ENCODE measurements at regions not wholly inside any gene's neighbourhood (a gene's known extent, or its start where the extent isn't known, plus 50 kb on each side); places are given as distances from the start of the nearest gene placed in this dataset.
"Not testable (repeated sequence)": the region's sequence is repeated elsewhere in the genome, so short reads cannot be mapped to it uniquely, and the experiment has no call there.

DNA sequence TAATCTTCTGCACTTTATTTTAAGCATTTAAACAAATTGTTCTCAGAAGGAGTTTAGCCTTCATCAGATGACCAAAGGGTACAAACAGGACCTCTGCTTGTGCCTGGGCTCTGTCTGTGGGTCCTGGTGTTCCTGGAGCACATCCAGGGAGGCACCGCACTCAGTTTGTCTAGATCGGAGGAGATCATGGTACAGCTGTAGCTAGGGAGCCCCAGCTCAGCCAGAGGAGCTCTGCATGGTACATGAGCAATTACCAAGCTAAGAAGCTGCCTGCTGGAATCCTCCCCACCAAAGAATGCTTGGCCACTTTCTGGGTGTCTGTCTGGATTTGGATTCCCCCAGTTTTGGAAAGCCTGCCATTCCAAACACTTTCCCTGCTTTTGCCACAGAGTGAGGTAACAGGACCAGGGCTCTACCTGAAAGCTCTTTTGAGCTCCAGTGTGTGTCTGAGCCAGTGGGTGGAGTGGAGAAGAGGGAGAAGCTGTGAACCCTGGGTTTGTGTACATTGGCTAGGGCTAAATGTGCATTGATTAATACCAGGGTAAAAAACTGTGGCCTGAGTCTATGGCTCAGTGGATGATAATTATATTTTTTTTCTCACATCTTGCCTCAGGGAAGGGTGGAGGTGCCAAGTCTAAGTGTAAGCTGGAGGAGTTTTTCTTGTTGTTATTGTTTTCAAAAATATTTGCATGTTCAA is 163.7 kb upstream of the IGF1 start:
- DNase-seq (no peak), ATAC-seq (no peak)
- no peak overlapping the region for H3K4me3 ChIP-seq
- no peak overlapping the region for H3K27ac ChIP-seq
- intact Hi-C loops (cut with DNase I): no loop called here
- H3K27me3 ChIP-seq (ENCODE audit: low read depth): no peaks in the 10 kb centered on the region
- H3K36me3 ChIP-seq: no peaks in the 10 kb centered on the region
- no peak for TF ChIP-seq CTCF (IDR thresholded peaks at IDR 0.05)
- no peaks in the 10 kb centered on the region for H3K4me1 ChIP-seq
- no peaks in the 10 kb centered on the region for H3K9me3 ChIP-seq

- Histone ChIP-seq H3K9me3 (no peaks in the 10 kb centered on the region), H3K27me3 (ENCODE audit: low read depth) (no peaks in the 10 kb centered on the region), H3K4me3 (no peak overlapping the region), H3K4me1 (no peaks in the 10 kb centered on the region), H3K36me3 (no peaks in the 10 kb centered on the region), H3K27ac (no peak overlapping the region)
- ATAC-seq (no peak), DNase-seq (no peak)
- intact Hi-C loops (cut with DNase I): no loop called here
- TF ChIP-seq CTCF (IDR thresholded peaks at IDR 0.05): no peak
These were observed 161.8 kb upstream of the IGF1 start for GRCh38 chr12:102642199-102642598.

DNA sequence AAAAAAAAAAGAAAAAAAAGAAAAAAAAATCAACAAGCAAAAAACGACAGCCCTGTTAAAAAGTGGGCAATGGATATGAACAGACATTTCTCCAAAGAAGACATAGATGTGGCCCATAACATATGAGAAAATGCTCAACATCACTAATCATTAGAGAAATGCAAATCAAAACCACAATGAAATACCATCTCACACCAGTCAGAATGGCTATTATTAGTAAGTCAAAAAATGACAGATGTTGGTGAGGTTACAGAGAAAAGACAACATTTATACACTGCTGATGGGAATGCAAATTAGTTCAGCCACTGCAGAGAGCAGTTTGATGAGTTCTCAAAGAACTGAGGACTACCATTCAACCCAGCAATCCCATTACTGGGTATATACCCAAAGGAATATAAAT is 160.3 kb upstream of the IGF1 start:
- H3K4me3 ChIP-seq; H3K27ac ChIP-seq; H3K9me3 ChIP-seq; intact Hi-C loops (cut with DNase I); H3K36me3 ChIP-seq; H3K27me3 ChIP-seq (ENCODE audit: low read depth); DNase-seq; H3K4me1 ChIP-seq; ATAC-seq: not testable (repeated sequence)

DNA sequence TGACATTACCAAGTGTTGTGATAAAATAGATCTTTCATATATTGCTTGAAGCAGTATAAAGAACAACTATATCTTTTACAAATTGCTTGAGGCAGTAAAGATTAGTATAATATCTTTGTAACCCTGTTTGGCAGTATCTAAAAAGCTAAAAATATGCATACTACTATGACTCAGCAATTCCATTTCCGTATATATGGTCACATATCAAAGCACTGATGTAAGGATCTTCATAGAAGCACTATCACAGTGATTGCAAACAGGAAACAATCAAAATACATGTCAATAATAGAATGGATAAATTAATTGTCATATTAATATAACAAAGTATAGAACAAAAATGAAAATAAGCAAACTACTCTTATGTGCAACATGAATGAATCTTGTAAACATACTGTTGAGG is 158.4 kb upstream of the IGF1 start:
- intact Hi-C loops (cut with DNase I): no loop called here
- H3K27ac ChIP-seq: no peak overlapping the region
- no peak for ATAC-seq
- no peaks in the 10 kb centered on the region for H3K4me1 ChIP-seq
- no peaks in the 10 kb centered on the region for H3K36me3 ChIP-seq
- H3K27me3 ChIP-seq (ENCODE audit: low read depth): no peaks in the 10 kb centered on the region
- TF ChIP-seq CTCF (IDR thresholded peaks at IDR 0.05): no peak
- H3K9me3 ChIP-seq: no peaks in the 10 kb centered on the region
- no peak overlapping the region for H3K4me3 ChIP-seq
- DNase-seq: no peak

- TF ChIP-seq CTCF (IDR thresholded peaks at IDR 0.05): no peak
- Histone ChIP-seq H3K4me1 (no peaks in the 10 kb centered on the region), H3K9me3 (no peaks in the 10 kb centered on the region), H3K27me3 (ENCODE audit: low read depth) (no peaks in the 10 kb centered on the region), H3K27ac (no peak overlapping the region), H3K36me3 (no peaks in the 10 kb centered on the region), H3K4me3 (no peak overlapping the region)
- intact Hi-C loops (cut with DNase I): no loop called here
- ATAC-seq (no peak), DNase-seq (no peak)
These were observed 153.7 kb upstream of the IGF1 start for GRCh38 chr12:102633981-102634605.

DNA sequence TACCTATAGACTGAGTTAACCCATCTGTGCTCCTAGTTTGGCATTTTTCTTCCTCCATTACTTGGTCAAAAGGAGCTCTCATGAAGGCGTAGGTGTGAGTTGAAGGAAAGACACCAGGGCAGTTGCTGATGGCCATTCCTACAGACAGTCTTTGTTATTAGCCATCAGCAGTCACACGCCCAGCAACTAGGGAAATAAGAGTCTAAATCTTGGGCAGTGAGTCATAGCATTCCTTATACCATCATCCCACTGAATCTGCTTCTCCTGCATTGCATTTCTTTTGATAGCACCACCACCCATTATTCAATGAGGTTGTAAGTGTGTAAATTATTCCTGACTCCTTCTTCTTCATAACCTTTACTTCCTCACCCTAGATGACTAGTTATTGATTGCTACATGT is 150.9 kb upstream of the IGF1 start:
- Histone ChIP-seq H3K4me3 (no peak overlapping the region), H3K4me1 (no peaks in the 10 kb centered on the region), H3K9me3 (peaks cover 12% of the 10 kb centered on the region), H3K27ac (no peak overlapping the region), H3K36me3 (no peaks in the 10 kb centered on the region), H3K27me3 (ENCODE audit: low read depth) (no peaks in the 10 kb centered on the region)
- DNase-seq: no peak
- intact Hi-C loops (cut with DNase I): no loop called here
- no peak for TF ChIP-seq CTCF (IDR thresholded peaks at IDR 0.05)
- ATAC-seq: no peak

Measured in lower lobe of right lung (tissue), 2 donors.